NB4 (cell line): ENCODE measurements at regions not wholly inside any gene's neighbourhood (a gene's known extent, or its start where the extent isn't known, plus 50 kb on each side); places are given as distances from the start of the nearest gene placed in this dataset.

ENCODE experiments used
- MYC ChIP-seq: IDR thresholded peaks from 2 replicates; pipeline ENCODE4 v1.6.1; 2011; ENCODE audit warnings: low read depth, low read length
- POLR2A ChIP-seq: IDR thresholded peaks from 2 replicates; pipeline ENCODE4 v1.6.1; 2011; ENCODE audit warnings: mild to moderate bottlenecking; ENCODE audit not compliant: insufficient read length; ENCODE audit errors: extremely low read depth
- TF ChIP-seq, protein P1 (sequence below): IDR thresholded peaks from one replicate; pipeline ENCODE4 v1.5.1; 2012; ENCODE audit warnings: low read depth, low read length
- TF ChIP-seq, protein P2 (sequence below): IDR thresholded peaks from 2 replicates; pipeline ENCODE4 v1.6.1; 2011; ENCODE audit warnings: low read depth, low read length

DNA sequence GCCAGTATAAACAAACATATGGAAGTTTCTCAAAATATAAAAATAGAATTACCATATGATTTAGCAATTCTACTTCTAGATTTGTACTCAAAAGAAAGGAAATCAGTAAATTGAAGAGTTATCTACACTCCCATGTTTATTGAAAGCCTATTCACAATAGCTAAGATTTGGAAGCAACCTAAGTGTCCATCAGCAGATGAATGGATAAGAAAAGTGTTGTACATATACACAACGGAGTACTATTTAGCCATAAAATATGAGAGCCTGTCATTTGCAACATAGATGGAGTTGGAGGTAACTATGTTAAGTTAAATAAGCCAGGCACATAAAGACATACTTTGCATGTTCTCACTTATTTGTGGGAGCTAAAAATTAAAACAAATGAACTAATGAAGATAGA is 257.8 kb downstream of the TEX13C start:
- TF ChIP-seq, protein P1, sequence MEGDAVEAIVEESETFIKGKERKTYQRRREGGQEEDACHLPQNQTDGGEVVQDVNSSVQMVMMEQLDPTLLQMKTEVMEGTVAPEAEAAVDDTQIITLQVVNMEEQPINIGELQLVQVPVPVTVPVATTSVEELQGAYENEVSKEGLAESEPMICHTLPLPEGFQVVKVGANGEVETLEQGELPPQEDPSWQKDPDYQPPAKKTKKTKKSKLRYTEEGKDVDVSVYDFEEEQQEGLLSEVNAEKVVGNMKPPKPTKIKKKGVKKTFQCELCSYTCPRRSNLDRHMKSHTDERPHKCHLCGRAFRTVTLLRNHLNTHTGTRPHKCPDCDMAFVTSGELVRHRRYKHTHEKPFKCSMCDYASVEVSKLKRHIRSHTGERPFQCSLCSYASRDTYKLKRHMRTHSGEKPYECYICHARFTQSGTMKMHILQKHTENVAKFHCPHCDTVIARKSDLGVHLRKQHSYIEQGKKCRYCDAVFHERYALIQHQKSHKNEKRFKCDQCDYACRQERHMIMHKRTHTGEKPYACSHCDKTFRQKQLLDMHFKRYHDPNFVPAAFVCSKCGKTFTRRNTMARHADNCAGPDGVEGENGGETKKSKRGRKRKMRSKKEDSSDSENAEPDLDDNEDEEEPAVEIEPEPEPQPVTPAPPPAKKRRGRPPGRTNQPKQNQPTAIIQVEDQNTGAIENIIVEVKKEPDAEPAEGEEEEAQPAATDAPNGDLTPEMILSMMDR, result no peak
- TF ChIP-seq POLR2A, result no peak
- no peak for TF ChIP-seq MYC
- TF ChIP-seq, protein P2, sequence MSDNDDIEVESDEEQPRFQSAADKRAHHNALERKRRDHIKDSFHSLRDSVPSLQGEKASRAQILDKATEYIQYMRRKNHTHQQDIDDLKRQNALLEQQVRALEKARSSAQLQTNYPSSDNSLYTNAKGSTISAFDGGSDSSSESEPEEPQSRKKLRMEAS, result no peak
